Fibroblast of pulmonary artery (primary cell): ENCODE measurements at regions not wholly inside any gene's neighbourhood (a gene's known extent, or its start where the extent isn't known, plus 50 kb on each side); places are given as distances from the start of the nearest gene placed in this dataset.

ENCODE experiments used
- DNase-seq: peaks from one replicate; pipeline ENCODE4 v3.0.0-alpha.2; 2010; ENCODE audit warnings: low read depth
- H3K4me3 ChIP-seq: replicated peaks from 2 replicates; pipeline ENCODE4 v1.5.1; 2011; ENCODE audit warnings: low read depth, mild to moderate bottlenecking, control low read depth, low read length, moderate library complexity
- TF ChIP-seq, protein P1 (sequence below): IDR thresholded peaks from 2 replicates; pipeline ENCODE4 v1.5.1; 2011; ENCODE audit warnings: mild to moderate bottlenecking, control low read depth, low read length, inconsistent platforms; ENCODE audit errors: missing control alignments

DNA sequence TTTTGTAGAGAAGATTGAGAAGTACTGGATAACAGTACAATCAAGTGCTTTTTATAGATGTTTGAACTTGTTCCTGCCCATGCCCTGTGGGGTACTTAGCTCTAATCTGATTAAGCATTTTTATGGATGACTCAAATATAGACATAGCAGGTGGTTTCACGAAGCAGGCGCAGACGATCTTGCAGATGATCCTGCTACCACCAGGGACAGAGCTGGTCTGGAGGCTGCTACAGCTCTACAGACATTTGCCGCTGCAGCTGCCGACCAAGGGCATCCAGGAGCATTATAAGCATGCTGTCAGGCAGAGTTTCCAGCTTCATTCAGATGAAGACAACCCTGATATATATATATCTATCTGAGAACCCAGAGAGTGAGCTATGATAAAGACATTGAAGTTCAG, 650.4 kb downstream of the NXPH1 start:
- no peak overlapping the region for H3K4me3 ChIP-seq
- TF ChIP-seq, protein P1, sequence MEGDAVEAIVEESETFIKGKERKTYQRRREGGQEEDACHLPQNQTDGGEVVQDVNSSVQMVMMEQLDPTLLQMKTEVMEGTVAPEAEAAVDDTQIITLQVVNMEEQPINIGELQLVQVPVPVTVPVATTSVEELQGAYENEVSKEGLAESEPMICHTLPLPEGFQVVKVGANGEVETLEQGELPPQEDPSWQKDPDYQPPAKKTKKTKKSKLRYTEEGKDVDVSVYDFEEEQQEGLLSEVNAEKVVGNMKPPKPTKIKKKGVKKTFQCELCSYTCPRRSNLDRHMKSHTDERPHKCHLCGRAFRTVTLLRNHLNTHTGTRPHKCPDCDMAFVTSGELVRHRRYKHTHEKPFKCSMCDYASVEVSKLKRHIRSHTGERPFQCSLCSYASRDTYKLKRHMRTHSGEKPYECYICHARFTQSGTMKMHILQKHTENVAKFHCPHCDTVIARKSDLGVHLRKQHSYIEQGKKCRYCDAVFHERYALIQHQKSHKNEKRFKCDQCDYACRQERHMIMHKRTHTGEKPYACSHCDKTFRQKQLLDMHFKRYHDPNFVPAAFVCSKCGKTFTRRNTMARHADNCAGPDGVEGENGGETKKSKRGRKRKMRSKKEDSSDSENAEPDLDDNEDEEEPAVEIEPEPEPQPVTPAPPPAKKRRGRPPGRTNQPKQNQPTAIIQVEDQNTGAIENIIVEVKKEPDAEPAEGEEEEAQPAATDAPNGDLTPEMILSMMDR: no peak
- no peak for DNase-seq

DNA sequence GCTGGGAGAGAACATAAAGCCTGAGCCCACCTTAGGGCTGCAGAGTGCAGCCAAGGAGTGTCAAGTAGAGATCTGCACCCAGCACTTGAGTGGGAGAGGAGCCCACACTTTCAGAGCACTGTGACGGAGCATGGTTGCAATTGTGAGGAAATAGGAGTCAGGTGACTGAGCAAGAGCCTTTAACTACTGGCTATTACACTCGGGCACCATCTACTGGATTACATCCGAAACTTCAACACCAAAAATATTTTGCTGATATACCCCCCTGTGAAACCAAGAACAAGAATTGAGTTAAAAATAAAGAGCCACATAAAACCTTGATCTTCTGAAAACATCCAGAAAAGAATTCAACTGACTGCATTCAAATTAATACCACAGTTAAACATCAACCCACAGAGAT, 657.9 kb downstream of the NXPH1 start:
- H3K4me3 ChIP-seq: no peak overlapping the region
- no peak for DNase-seq
- TF ChIP-seq, protein P1: no peak

DNA sequence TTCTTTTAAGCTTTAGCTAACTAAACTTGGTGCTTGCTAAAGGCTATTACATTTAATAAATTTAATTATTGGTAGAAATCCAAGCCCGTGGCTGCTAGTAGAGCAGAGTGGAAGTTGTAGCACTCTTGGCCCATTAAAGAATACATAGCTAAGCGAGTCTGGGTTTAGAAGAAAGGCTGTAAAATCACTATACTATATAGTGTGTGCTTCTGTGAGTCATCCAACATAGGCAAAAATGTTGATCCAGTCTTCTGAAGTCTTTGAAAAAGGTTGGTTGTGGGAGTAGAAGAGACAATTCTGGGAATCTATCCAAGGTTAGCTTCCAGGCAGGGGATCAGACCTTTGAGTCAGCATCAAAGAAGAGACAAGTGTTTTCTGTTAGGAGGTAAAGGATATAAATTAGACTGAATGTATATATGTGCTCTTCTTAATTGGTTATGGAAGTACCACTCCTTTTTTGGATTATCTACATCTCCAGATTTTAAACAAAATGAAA, 664.2 kb downstream of the NXPH1 start:
- TF ChIP-seq, protein P1: no peak
- no peak for DNase-seq
- no peak overlapping the region for H3K4me3 ChIP-seq

DNA sequence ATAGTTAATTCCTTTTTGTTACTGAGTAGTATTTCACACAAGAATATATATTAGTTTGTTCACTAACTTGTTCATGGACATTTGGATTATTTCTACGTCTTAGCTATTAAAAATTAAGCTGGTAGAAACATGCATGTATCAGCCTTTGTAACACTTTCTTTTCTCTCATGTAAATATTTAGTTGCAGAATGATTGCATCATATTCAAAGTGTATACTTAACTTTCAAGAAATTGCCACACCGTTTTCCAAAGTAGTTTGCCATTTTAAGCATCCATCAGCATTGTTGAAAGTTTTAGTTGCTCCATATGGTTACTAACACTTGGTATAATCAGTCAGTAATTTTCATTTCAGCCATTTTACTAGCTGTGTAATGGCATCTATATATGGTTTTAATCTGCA, 666.9 kb downstream of the NXPH1 start:
- TF ChIP-seq, protein P1: no peak
- DNase-seq: no peak
- no peak overlapping the region for H3K4me3 ChIP-seq

DNA sequence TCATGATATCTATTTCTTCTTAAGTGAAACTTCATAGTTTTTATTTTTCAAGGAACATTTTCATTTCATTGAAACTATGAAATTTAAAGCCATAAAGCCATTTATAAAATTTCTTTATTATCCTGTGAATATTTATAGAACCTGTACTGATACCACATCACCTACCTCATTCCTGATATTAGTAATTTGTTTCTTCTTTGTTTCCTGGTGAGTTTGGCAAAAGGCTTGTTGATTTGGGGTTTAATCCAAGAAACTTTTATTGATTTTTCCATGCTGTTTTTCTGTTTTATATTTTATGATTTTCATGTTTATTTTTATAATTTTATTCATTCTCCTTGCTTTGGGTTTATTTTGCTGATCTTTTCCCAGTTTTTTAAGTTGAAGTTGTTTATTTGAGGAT, 669.4 kb downstream of the NXPH1 start:
- TF ChIP-seq, protein P1: no peak
- DNase-seq: no peak
- H3K4me3 ChIP-seq: no peak overlapping the region

DNA sequence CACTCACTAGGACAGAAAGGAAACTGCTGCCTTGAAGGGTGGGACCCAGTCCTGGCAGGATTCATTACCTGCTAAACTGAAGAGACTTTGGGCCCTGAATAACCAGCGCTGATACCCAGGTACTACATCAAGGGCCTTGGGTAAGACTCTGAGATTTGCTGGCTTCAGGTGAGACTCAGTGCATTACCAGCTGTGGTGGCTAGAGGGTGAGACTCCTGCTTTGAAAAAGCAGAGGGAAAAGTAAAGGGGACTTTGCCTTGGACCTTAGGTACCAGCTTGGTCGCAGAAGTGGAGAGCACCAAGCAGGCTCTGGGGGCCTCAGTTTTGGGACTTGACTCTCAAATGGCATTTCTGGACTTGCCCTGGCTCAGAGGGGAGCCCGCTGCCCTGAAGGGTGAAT, 673.3 kb downstream of the NXPH1 start:
- no peak for DNase-seq
- TF ChIP-seq, protein P1: no peak
- no peak overlapping the region for H3K4me3 ChIP-seq

DNA sequence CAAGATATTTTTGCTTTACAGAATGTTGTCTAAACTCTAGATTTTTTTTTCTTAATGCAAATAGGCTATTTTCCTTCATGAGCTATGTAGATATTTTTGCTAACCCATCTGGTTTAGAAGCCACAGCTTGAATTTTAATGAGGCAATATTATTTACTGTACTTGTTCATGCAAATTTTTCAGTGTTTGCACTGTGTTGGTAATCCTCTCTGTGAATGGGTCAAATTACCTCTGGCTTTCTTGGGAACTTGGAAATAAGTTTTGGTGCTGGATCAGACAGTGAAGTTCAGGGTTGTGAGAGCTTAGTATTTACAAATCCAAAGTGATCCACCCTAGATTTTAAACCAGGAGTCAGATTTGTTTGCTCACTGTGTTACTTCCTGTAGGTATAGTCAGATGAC, 686.9 kb downstream of the NXPH1 start:
- TF ChIP-seq, protein P1: no peak
- H3K4me3 ChIP-seq: no peak overlapping the region
- no peak for DNase-seq
